Tibial artery (tissue), 4 donors: ENCODE measurements at regions not wholly inside any gene's neighbourhood (a gene's known extent, or its start where the extent isn't known, plus 50 kb on each side); places are given as distances from the start of the nearest gene placed in this dataset.

Source experiments
- DNase-seq, 2 donors: peaks; one replicate each; pipeline ENCODE4 v3.0.0-alpha.2; 2019
- H3K27ac ChIP-seq, 2 donors: fragments of 200-600 bp; sonication (generic) in 1 of 2; 1 replicate in 1 of 2; 2 replicates in 1 of 2; pipeline ENCODE4 v1.5.1; 2018 to 2019; ENCODE audit warnings: mild to moderate bottlenecking in 1 of 2
- H3K27me3 ChIP-seq, 2 donors: fragments of 200-600 bp; sonication (generic) in 1 of 2; one replicate each; pipeline versions ENCODE4 v1.5.1 to v1.6.0; 2016 to 2019
- H3K36me3 ChIP-seq, 3 donors: fragments of 200-600 bp; sonication (generic) in 2 of 3; one replicate each; pipeline ENCODE4 v1.5.1; 2016 to 2019; ENCODE audit warnings: mild to moderate bottlenecking in 2 of 3
- H3K4me1 ChIP-seq, 4 donors: fragments of 200-600 bp; sonication (generic) in 2 of 4; 1 replicate in 3 of 4; 2 replicates in 1 of 4; pipeline ENCODE4 v1.5.1; 2016 to 2019
- H3K4me3 ChIP-seq, 2 donors: fragments of 200-600 bp; sonication (generic) in 1 of 2; 1 replicate in 1 of 2; 2 replicates in 1 of 2; pipeline ENCODE4 v1.5.1; 2018 to 2019; ENCODE audit warnings: mild to moderate bottlenecking in 2 of 2
- H3K9me3 ChIP-seq, 3 donors: fragments of 200-600 bp; sonication (generic) in 1 of 3; one replicate each; pipeline ENCODE4 v1.5.1; 2016 to 2019
- CTCF ChIP-seq, 2 experiments: fragments of 200-600 bp in 1 of 2; fragments of 450-650 bp in 1 of 2; IDR thresholded peaks; one replicate each; pipeline ENCODE4 v1.5.1; 2017 to 2019; ENCODE audit warnings: antibody characterized with exemption in 2 of 2, mild to moderate bottlenecking in 1 of 2, moderate library complexity in 1 of 2
- intact Hi-C: fragments of 100-400 bp; cut with DNase I; formaldehyde crosslinking; loops from one replicate; pipeline ENCODE4 v1.15.0; 2023; ENCODE audit warnings: low total_unique reads

GRCh38 chr7:157467496-157468212, 130.8 kb downstream of the DNAJB6 start:
- Histone ChIP-seq H3K4me3 (no peak overlapping the region), H3K4me1 (no peaks in the 10 kb centered on the region), H3K9me3 (peaks cover 0 to 15% (median 7%) of the 10 kb centered on the region in 3 donors), H3K27ac (no peak overlapping the region), H3K27me3 (peaks cover 0 to 55% of the 10 kb centered on the region in 2 donors), H3K36me3 (no peaks in the 10 kb centered on the region)
- TF ChIP-seq CTCF (IDR thresholded peaks at IDR 0.05), result no peak
- DNase-seq, result no peak
- intact Hi-C loops, result no loop called here

GRCh38 chr7:157468221-157469111, 131.7 kb downstream of the DNAJB6 start:
- peak in 1 of 2 donors; percentile 12 for DNase-seq

GRCh38 chr7:157469181-157470016, 132.6 kb downstream of the DNAJB6 start:
- intact Hi-C loops, result no loop called here
- Histone ChIP-seq H3K4me1 (no peaks in the 10 kb centered on the region), H3K27ac (no peak overlapping the region), H3K36me3 (no peaks in the 10 kb centered on the region), H3K27me3 (peaks cover 0 to 47% of the 10 kb centered on the region in 2 donors), H3K4me3 (no peak overlapping the region), H3K9me3 (peaks cover 0 to 33% (median 7%) of the 10 kb centered on the region in 3 donors)
- no peak for TF ChIP-seq CTCF (IDR thresholded peaks at IDR 0.05)
- DNase-seq, result peak; percentile 6 to 60

More at GRCh38 chr7:157468221-157469111, 131.7 kb downstream of the DNAJB6 start:
- H3K36me3 ChIP-seq, result no peaks in the 10 kb centered on the region
- H3K4me3 ChIP-seq, result no peak overlapping the region
- H3K27me3 ChIP-seq, result peaks cover 0 to 52% of the 10 kb centered on the region in 2 donors
- intact Hi-C loops, result no loop called here
- no peaks in the 10 kb centered on the region for H3K4me1 ChIP-seq
- H3K27ac ChIP-seq, result no peak overlapping the region
- no peak for TF ChIP-seq CTCF (IDR thresholded peaks at IDR 0.05)
- peaks cover 0 to 24% (median 7%) of the 10 kb centered on the region in 3 donors for H3K9me3 ChIP-seq

- no peak overlapping the region for H3K4me3 ChIP-seq
- intact Hi-C loops, result no loop called here
- peaks cover 0 to 41% of the 10 kb centered on the region in 2 donors for H3K27me3 ChIP-seq
- no peak for TF ChIP-seq CTCF (IDR thresholded peaks at IDR 0.05)
- H3K27ac ChIP-seq, result no peak overlapping the region
- no peaks in the 10 kb centered on the region for H3K4me1 ChIP-seq
- H3K36me3 ChIP-seq, result no peaks in the 10 kb centered on the region
- H3K9me3 ChIP-seq, result peaks cover 0 to 39% (median 7%) of the 10 kb centered on the region in 3 donors
- peak in 1 of 2 donors; percentile 9 for DNase-seq
These were observed 133.2 kb downstream of the DNAJB6 start for GRCh38 chr7:157470017-157470322.

GRCh38 chr7:157470701-157471131, 133.9 kb downstream of the DNAJB6 start:
- Histone ChIP-seq H3K4me1 (no peaks in the 10 kb centered on the region), H3K27ac (no peak overlapping the region), H3K36me3 (no peaks in the 10 kb centered on the region), H3K4me3 (no peak overlapping the region), H3K9me3 (peaks cover 0 to 39% (median 7%) of the 10 kb centered on the region in 3 donors), H3K27me3 (peaks cover 0 to 34% of the 10 kb centered on the region in 2 donors)
- intact Hi-C loops, result no loop called here
- no peak for DNase-seq
- no peak for TF ChIP-seq CTCF (IDR thresholded peaks at IDR 0.05)
